SK-N-SH (cell line): ENCODE measurements at regions not wholly inside any gene's neighbourhood (a gene's known extent, or its start where the extent isn't known, plus 50 kb on each side); places are given as distances from the start of the nearest gene placed in this dataset.

Source experiments
- CTCF ChIA-PET: fragments of 300-600, 350-600 bp; formaldehyde crosslinking; extraction: SDS; loops from one replicate; lab custom pipeline; 2021; lab: Yijun Ruan, JAX
- POLR2A ChIA-PET: fragments of 350-600 bp; sonication (Branson Sonifier 250); formaldehyde crosslinking; extraction: SDS; loops from one replicate; lab custom pipeline; 2020; ENCODE audit warnings: antibody characterized with exemption, inconsistent platforms; lab: Yijun Ruan, JAX
- DNase-seq: peaks from one replicate; pipeline ENCODE4 v3.0.0; 2012
- H2AFZ ChIP-seq: fragments of 200-600 bp; sonication (generic); 2 replicates; pipeline ENCODE4 v1.8.1; 2016; ENCODE audit warnings: antibody characterized with exemption, mild to moderate bottlenecking, low read depth
- H3F3A ChIP-seq: fragments of 200-600 bp; sonication (generic); replicated peaks from 2 replicates; pipeline ENCODE3; 2016; ENCODE audit warnings: antibody characterized with exemption, mild to moderate bottlenecking; ENCODE audit not compliant: insufficient read depth
- H3K27ac ChIP-seq, 2 experiments: fragments of 200-500 bp in 1 of 2; fragments of 200-600 bp in 1 of 2; sonication (Bioruptor generic) in 1 of 2; sonication (generic), shearing (Covaris generic) in 1 of 2; 2 replicates each; pipeline versions ENCODE4 v1.5.1 to v1.6.1; 2014 to 2016; ENCODE audit warnings: low read depth in 2 of 2, inconsistent platforms in 1 of 2, low read length in 1 of 2, mild to moderate bottlenecking in 1 of 2, mixed read lengths in 1 of 2
- H3K27me3 ChIP-seq: fragments of 200-600 bp; sonication (generic), shearing (Covaris generic); 2 replicates; pipeline ENCODE4 v1.6.1; 2016; ENCODE audit warnings: mixed run types; ENCODE audit not compliant: insufficient read depth
- H3K36me3 ChIP-seq, 2 experiments: fragments of 200-500 bp in 1 of 2; fragments of 200-600 bp in 1 of 2; sonication (Bioruptor generic) in 1 of 2; sonication (generic) in 1 of 2; replicated peaks in 1 of 2; 2 replicates each; pipeline versions ENCODE3 to v1.5.1; 2014 to 2016; ENCODE audit warnings: low read length in 1 of 2, mild to moderate bottlenecking in 1 of 2; ENCODE audit not compliant: insufficient read depth in 2 of 2, control insufficient read depth in 1 of 2
- H3K4me1 ChIP-seq, 2 experiments: fragments of 200-500 bp in 1 of 2; fragments of 200-600 bp in 1 of 2; sonication (Bioruptor generic) in 1 of 2; sonication (generic), shearing (Covaris generic) in 1 of 2; 2 replicates each; pipeline versions ENCODE4 v1.5.1 to v1.6.1; 2014 to 2016; ENCODE audit warnings: low read depth in 1 of 2, low read length in 1 of 2, mixed run types in 1 of 2; ENCODE audit not compliant: insufficient read depth in 2 of 2, control insufficient read depth in 1 of 2
- H3K4me2 ChIP-seq: fragments of 200-600 bp; sonication (generic), shearing (Covaris generic); 2 replicates; pipeline ENCODE4 v1.6.1; 2017; ENCODE audit warnings: mixed run types
- H3K4me3 ChIP-seq, 2 experiments: fragments of 200-500 bp in 1 of 2; fragments of 200-600 bp in 1 of 2; sonication (Bioruptor generic) in 1 of 2; sonication (generic), shearing (Covaris generic) in 1 of 2; 2 replicates each; pipeline versions ENCODE4 v1.5.1 to v1.8.1; 2014 to 2016; ENCODE audit warnings: low read depth in 2 of 2, inconsistent platforms in 1 of 2, low read length in 1 of 2, mild to moderate bottlenecking in 1 of 2, mixed read lengths in 1 of 2, moderate library complexity in 1 of 2
- H3K79me2 ChIP-seq: fragments of 200-600 bp; sonication (generic); 2 replicates; pipeline ENCODE4 v1.8.1; 2017; ENCODE audit warnings: mild to moderate bottlenecking; ENCODE audit not compliant: insufficient read depth
- H3K9ac ChIP-seq: fragments of 200-600 bp; sonication (generic); 2 replicates; pipeline ENCODE4 v1.6.1; 2017; ENCODE audit warnings: mixed run types
- H3K9me2 ChIP-seq: fragments of 200-600 bp; sonication (generic); 2 replicates; pipeline ENCODE4 v1.6.1; 2017; ENCODE audit warnings: mixed run types
- H3K9me3 ChIP-seq: fragments of 200-600 bp; sonication (generic); 2 replicates; pipeline ENCODE4 v1.6.1; 2017; ENCODE audit warnings: mixed run types, mild to moderate bottlenecking, moderate library complexity
- H4K20me1 ChIP-seq: fragments of 200-600 bp; sonication (generic); 2 replicates; pipeline ENCODE4 v1.6.1; 2017; ENCODE audit warnings: mild to moderate bottlenecking, mixed run types; ENCODE audit not compliant: insufficient read depth
- CHD2 ChIP-seq: fragments of 150-350 bp; IDR thresholded peaks from 2 replicates; pipeline ENCODE4 v1.6.1; 2018; ENCODE audit warnings: low read length; ENCODE audit not compliant: partially characterized antibody
- ELF1 ChIP-seq: IDR thresholded peaks from 2 replicates; pipeline ENCODE4 v1.4.0; 2012
- EP300 ChIP-seq, 2 experiments: IDR thresholded peaks; 2 replicates each; pipeline versions ENCODE4 v1.4.0 to v1.6.1; 2012; ENCODE audit warnings: borderline replicate concordance in 1 of 2, low read depth in 1 of 2, low read length in 1 of 2
- EZH2phosphoT487 ChIP-seq: fragments of 200-600 bp; sonication (generic); IDR thresholded peaks from 2 replicates; pipeline ENCODE4 v1.6.1; 2017; ENCODE audit warnings: low read depth, mixed run types, mild to moderate bottlenecking, antibody characterized with exemption, moderate library complexity, borderline replicate concordance
- FOSL2 ChIP-seq: IDR thresholded peaks from 2 replicates; pipeline ENCODE4 v1.4.0; 2012; ENCODE audit warnings: low read depth, mild to moderate bottlenecking, moderate library complexity, borderline replicate concordance
- FOXJ3 ChIP-seq: sonication (generic); formaldehyde crosslinking; IDR thresholded peaks from 2 replicates; pipeline ENCODE4 v1.5.1; 2020; ENCODE audit warnings: mild to moderate bottlenecking, missing genetic modification reagents
- FOXM1 ChIP-seq: IDR thresholded peaks from 2 replicates; pipeline ENCODE4 v1.4.0; 2012; ENCODE audit warnings: low read depth, mild to moderate bottlenecking
- GATA2 ChIP-seq: sonication (generic); formaldehyde crosslinking; IDR thresholded peaks from 2 replicates; pipeline ENCODE4 v1.5.0; 2020; ENCODE audit warnings: mild to moderate bottlenecking, missing genetic modification reagents
- JUND ChIP-seq: IDR thresholded peaks from 2 replicates; pipeline ENCODE4 v1.4.0; 2012
- MEF2A ChIP-seq: IDR thresholded peaks from 2 replicates; pipeline ENCODE4 v1.4.0; 2012; ENCODE audit warnings: low read depth, borderline replicate concordance
- MXI1 ChIP-seq: IDR thresholded peaks from 2 replicates; pipeline ENCODE4 v1.6.1; 2012; ENCODE audit warnings: mild to moderate bottlenecking, low read depth, low read length, improper control_type of control experiment
- NFIC ChIP-seq: IDR thresholded peaks from 2 replicates; pipeline ENCODE4 v1.4.0; 2012; ENCODE audit warnings: borderline replicate concordance
- NRF1 ChIP-seq: IDR thresholded peaks from 2 replicates; pipeline ENCODE4 v1.6.1; 2012; ENCODE audit warnings: low read depth, mild to moderate bottlenecking, low read length
- POLR2AphosphoS5 ChIP-seq: IDR thresholded peaks from 2 replicates; pipeline ENCODE4 v1.6.1; 2012; ENCODE audit warnings: low read depth, low read length
- RCOR1 ChIP-seq: fragments of 150-350 bp; IDR thresholded peaks from 2 replicates; pipeline ENCODE4 v1.6.1; 2017; ENCODE audit warnings: antibody characterized with exemption, low read length
- RXRA ChIP-seq: IDR thresholded peaks from 2 replicates; pipeline ENCODE4 v1.4.0; 2012; ENCODE audit warnings: low read depth, mild to moderate bottlenecking, borderline replicate concordance
- TAF1 ChIP-seq: IDR thresholded peaks from 2 replicates; pipeline ENCODE4 v1.6.1; 2012; ENCODE audit warnings: low read depth, mild to moderate bottlenecking, low read length, moderate library complexity, borderline replicate concordance
- TCF12 ChIP-seq: IDR thresholded peaks from 2 replicates; pipeline ENCODE4 v1.4.0; 2012
- TEAD4 ChIP-seq: IDR thresholded peaks from 2 replicates; pipeline ENCODE4 v1.4.0; 2012; ENCODE audit warnings: mild to moderate bottlenecking, borderline replicate concordance; ENCODE audit not compliant: insufficient read depth
- WGBS: methylation state at CpG from one replicate; pipeline ENCODE4 v1.1.6; 2017; ENCODE audit warnings: low lambda C conversion rate; 5-methylcytosine and 5-hydroxymethylcytosine counted together
- TF ChIP-seq, protein P1 (sequence below): fragments of 150-350 bp; IDR thresholded peaks from 2 replicates; pipeline ENCODE4 v1.6.1; 2017; ENCODE audit warnings: antibody characterized with exemption, low read length, low read depth, borderline replicate concordance
- TF ChIP-seq, protein P2 (sequence below): fragments of 200-600 bp; sonication (generic); IDR thresholded peaks from 2 replicates; pipeline ENCODE4 v1.6.1; 2017; ENCODE audit warnings: antibody characterized with exemption, mild to moderate bottlenecking, moderate library complexity
- TF ChIP-seq, protein P3 (sequence below): IDR thresholded peaks from 2 replicates; pipeline ENCODE4; 2012
- TF ChIP-seq, protein P4 (sequence below): IDR thresholded peaks from 2 replicates; pipeline ENCODE4 v1.4.0; 2012; ENCODE audit warnings: low read depth, borderline replicate concordance
- TF ChIP-seq, protein P5 (sequence below): IDR thresholded peaks from 2 replicates; pipeline ENCODE4 v1.4.0; 2012; ENCODE audit warnings: low read depth, borderline replicate concordance

DNA sequence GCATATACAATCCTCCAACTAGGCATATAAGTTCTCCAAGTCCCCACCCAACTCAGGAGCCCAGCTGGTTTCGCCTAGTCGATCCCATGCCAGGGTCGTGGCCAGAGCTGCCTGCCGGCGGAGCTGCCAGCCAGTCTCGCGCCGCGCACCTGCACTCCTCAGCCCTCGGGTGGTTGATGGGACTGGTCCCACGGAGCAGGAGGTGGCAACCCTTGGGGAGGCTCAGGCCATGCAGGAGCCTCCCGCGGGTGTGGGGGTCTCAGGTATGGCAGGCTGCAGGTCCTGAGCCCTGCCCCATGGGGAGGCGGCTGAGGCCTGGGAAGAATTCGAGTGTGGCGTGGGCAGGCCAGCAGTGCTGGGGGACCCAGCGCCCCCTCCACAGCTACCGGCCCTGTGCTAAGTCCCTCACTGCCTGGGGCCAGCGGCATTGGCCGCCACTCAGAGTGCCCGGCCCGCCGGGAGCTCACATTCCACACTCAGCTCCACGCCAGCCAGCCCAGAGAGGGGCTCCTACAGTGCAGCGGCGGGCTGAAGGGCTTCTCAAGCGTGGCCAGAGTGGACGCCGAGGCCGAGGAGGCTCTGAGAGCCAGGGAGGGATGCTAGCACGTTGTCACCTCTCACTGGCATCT, 1086.4 kb upstream of the PCDH10 start:
- Histone ChIP-seq H3K9ac (no peak overlapping the region), H3K4me3 (no peak overlapping the region), H3K36me3 (no peaks in the 10 kb centered on the region), H3K4me2 (no peak overlapping the region), H3K9me3 (no peaks in the 10 kb centered on the region), H3K27me3 (no peaks in the 10 kb centered on the region), H3K9me2 (no peaks in the 10 kb centered on the region), H3F3A (no peaks in the 10 kb centered on the region), H3K4me1 (no peaks in the 10 kb centered on the region; a peak in 2 of 4 replicates), H2AFZ (no peak overlapping the region), H3K79me2 (no peaks in the 10 kb centered on the region), H3K27ac (no peak overlapping the region), H4K20me1 (no peaks in the 10 kb centered on the region)
- no peak for DNase-seq
- TF ChIP-seq RCOR1 (no peak), RXRA (no peak), FOSL2 (no peak), ELF1 (no peak), FOXJ3 (no peak), TCF12 (no peak)
- TF ChIP-seq, protein P1, sequence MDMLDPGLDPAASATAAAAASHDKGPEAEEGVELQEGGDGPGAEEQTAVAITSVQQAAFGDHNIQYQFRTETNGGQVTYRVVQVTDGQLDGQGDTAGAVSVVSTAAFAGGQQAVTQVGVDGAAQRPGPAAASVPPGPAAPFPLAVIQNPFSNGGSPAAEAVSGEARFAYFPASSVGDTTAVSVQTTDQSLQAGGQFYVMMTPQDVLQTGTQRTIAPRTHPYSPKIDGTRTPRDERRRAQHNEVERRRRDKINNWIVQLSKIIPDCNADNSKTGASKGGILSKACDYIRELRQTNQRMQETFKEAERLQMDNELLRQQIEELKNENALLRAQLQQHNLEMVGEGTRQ = no peak
- TF ChIP-seq, protein P2, sequence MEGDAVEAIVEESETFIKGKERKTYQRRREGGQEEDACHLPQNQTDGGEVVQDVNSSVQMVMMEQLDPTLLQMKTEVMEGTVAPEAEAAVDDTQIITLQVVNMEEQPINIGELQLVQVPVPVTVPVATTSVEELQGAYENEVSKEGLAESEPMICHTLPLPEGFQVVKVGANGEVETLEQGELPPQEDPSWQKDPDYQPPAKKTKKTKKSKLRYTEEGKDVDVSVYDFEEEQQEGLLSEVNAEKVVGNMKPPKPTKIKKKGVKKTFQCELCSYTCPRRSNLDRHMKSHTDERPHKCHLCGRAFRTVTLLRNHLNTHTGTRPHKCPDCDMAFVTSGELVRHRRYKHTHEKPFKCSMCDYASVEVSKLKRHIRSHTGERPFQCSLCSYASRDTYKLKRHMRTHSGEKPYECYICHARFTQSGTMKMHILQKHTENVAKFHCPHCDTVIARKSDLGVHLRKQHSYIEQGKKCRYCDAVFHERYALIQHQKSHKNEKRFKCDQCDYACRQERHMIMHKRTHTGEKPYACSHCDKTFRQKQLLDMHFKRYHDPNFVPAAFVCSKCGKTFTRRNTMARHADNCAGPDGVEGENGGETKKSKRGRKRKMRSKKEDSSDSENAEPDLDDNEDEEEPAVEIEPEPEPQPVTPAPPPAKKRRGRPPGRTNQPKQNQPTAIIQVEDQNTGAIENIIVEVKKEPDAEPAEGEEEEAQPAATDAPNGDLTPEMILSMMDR = no peak
- TF ChIP-seq, protein P3, sequence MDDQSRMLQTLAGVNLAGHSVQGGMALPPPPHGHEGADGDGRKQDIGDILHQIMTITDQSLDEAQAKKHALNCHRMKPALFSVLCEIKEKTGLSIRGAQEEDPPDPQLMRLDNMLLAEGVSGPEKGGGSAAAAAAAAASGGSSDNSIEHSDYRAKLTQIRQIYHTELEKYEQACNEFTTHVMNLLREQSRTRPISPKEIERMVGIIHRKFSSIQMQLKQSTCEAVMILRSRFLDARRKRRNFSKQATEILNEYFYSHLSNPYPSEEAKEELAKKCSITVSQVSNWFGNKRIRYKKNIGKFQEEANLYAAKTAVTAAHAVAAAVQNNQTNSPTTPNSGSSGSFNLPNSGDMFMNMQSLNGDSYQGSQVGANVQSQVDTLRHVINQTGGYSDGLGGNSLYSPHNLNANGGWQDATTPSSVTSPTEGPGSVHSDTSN = no peak
- ChIA-PET POLR2A (no interaction called here), CTCF (no interaction called here)
- WGBS = 9% methylated on average over 7 of the region's 31 CpGs

DNA sequence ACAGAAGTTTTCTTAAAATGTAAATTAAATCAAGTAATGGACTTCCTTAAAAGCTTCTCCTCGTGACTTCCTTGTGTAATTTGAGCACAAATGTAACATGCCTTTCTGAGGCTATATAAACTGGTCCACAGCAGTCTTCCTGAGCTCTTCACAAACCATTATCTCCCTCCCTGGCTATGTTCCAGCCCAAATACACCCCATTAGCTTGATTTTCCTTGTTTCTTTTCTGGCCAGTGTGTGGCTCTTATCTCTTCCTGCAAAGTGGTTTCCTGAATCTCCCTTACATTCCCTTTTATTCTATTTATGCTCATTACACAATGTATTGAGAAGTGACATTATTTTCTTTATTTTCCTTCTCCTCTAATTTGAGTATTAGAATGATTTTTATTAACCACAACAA, 1085.3 kb upstream of the PCDH10 start:
- Histone ChIP-seq H3K9ac (no peak overlapping the region), H3K27me3 (no peaks in the 10 kb centered on the region), H3K79me2 (no peaks in the 10 kb centered on the region), H3K9me3 (no peaks in the 10 kb centered on the region), H3F3A (no peaks in the 10 kb centered on the region), H4K20me1 (no peaks in the 10 kb centered on the region), H3K4me3 (no peak overlapping the region), H3K9me2 (no peaks in the 10 kb centered on the region), H3K36me3 (no peaks in the 10 kb centered on the region), H2AFZ (no peak overlapping the region), H3K27ac (no peak overlapping the region), H3K4me2 (no peak overlapping the region), H3K4me1 (no peaks in the 10 kb centered on the region; a peak in 2 of 4 replicates)
- ChIA-PET CTCF (no interaction called here), POLR2A (no interaction called here)
- WGBS = 0% methylated on average over 1 of the region's 1 CpG
- DNase-seq = peak; percentile 5
- TF ChIP-seq FOXM1 (no peak), EZH2phosphoT487 (no peak), TEAD4 (no peak), GATA2 (no peak), MEF2A (no peak), TAF1 (no peak), JUND (no peak), NFIC (no peak), FOSL2 (no peak), MXI1 (no peak), POLR2AphosphoS5 (no peak), CHD2 (no peak), NRF1 (no peak), EP300 (IDR thresholded peaks at IDR 0.05; ENCODE audit: borderline replicate concordance in 1 of 2, low read depth in 1 of 2, low read length in 1 of 2) (no peak)
- TF ChIP-seq, protein P4, sequence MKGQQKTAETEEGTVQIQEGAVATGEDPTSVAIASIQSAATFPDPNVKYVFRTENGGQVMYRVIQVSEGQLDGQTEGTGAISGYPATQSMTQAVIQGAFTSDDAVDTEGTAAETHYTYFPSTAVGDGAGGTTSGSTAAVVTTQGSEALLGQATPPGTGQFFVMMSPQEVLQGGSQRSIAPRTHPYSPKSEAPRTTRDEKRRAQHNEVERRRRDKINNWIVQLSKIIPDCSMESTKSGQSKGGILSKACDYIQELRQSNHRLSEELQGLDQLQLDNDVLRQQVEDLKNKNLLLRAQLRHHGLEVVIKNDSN = no peak
- TF ChIP-seq, protein P5, sequence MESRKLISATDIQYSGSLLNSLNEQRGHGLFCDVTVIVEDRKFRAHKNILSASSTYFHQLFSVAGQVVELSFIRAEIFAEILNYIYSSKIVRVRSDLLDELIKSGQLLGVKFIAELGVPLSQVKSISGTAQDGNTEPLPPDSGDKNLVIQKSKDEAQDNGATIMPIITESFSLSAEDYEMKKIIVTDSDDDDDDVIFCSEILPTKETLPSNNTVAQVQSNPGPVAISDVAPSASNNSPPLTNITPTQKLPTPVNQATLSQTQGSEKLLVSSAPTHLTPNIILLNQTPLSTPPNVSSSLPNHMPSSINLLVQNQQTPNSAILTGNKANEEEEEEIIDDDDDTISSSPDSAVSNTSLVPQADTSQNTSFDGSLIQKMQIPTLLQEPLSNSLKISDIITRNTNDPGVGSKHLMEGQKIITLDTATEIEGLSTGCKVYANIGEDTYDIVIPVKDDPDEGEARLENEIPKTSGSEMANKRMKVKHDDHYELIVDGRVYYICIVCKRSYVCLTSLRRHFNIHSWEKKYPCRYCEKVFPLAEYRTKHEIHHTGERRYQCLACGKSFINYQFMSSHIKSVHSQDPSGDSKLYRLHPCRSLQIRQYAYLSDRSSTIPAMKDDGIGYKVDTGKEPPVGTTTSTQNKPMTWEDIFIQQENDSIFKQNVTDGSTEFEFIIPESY = no peak
